Forelimb muscle (tissue), 1 donor: ENCODE measurements at regions not wholly inside any gene's neighbourhood (a gene's known extent, or its start where the extent isn't known, plus 50 kb on each side); places are given as distances from the start of the nearest gene placed in this dataset.
"Not testable (repeated sequence)": the region's sequence is repeated elsewhere in the genome, so short reads cannot be mapped to it uniquely, and the experiment has no call there.

Experiments
- DNase-seq: peaks from one replicate; pipeline ENCODE4 v3.0.0-alpha.2; 2013; ENCODE audit warnings: low read depth

DNA sequence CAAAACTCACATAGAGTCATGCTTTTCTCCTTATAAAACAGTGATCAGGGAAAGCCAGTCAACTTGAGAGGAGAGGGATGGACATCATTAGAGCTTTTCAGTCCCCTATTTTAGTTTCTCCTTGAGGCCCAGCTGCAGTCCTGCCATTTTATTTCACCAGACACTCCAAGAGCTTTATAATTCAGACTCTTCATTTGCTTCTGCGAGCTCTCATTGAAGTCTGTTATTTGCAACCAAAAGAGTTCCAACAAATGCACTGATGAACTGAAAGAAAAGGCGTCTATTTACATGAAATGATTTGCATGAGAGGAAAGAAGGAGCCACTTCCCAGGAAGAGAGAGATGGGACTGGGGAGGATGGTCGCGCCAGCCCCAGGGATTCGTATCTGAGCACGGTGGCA lies 86.8 kb downstream of the NDUFA12 start:
- no peak for DNase-seq

DNA sequence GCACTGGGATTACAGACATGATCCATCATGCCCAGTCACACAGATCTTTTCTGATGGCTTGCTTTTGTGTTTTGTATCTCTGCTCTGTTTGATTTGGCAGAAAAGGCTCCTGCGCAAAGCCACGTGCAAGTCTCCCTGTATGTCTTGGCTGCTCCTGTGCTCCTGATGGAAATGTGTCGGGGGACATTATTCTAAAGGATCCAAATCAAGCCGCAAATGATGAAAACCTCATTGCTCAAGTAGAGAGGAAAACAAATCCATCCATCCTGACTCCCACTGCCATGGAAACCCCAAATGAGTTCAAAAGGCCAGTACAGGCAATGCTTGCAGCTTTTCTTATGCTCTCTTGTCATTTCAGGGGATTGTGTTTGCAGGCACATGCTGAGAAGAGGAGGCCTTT lies 93.8 kb downstream of the NDUFA12 start:
- peak; percentile 16 for DNase-seq

DNA sequence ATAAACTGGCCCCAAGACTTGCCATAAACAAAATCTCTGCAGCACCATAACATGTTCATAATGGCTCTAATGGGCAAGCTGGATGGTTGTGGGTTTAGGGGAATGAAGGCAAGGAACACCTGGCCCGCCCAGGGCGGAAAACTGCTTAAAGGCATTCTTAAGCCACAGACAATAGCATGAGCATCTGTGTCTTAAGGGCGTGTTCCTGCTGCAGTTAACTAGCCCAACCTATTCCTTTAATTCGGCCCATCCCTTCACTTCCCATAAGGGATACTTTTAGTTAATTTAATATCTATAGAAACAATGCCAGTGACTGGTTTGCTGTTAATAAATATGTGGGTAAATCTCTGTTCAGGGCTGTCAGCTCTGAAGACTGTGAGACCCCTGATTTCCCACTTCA lies 97.7 kb downstream of the NDUFA12 start:
- DNase-seq: not testable (repeated sequence)

DNA sequence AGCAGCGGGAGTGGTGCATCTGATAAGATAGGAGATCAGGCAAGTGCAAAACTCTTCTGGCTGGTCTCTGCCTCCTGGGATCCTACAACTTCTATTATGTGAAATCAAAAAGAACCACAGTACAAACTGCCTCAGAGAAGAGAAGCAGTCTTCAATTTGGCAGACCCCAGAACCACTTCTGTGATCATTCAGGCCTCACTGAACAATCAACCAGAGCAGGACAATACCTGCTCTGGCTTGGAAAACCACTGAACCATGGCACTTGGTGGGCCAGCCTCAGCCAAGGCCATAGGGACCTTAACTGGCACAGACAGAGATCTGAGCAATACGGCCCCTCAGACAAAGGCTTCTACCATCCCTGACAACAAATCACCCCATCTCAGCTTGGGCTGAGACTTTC lies 103.0 kb downstream of the NDUFA12 start:
- no peak for DNase-seq

DNA sequence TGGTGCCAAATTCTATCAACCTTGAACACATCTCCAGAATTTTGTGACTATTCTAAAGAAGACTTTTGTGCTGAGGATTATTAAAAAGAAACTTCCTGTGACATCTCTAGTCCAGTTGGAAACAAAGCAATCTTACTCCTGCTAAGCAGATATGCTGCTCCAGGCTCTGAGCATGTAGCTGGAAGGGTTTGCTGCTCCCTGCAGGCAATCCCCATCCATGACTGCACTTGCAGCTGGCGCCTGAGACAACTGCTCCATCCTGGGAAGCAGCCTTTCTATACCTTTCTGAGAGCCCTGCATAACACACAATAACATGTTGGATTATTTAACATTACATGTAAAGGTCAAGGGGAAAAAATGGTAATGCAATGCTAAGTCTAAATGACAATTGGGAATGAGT lies 105.1 kb downstream of the NDUFA12 start:
- no peak for DNase-seq

DNA sequence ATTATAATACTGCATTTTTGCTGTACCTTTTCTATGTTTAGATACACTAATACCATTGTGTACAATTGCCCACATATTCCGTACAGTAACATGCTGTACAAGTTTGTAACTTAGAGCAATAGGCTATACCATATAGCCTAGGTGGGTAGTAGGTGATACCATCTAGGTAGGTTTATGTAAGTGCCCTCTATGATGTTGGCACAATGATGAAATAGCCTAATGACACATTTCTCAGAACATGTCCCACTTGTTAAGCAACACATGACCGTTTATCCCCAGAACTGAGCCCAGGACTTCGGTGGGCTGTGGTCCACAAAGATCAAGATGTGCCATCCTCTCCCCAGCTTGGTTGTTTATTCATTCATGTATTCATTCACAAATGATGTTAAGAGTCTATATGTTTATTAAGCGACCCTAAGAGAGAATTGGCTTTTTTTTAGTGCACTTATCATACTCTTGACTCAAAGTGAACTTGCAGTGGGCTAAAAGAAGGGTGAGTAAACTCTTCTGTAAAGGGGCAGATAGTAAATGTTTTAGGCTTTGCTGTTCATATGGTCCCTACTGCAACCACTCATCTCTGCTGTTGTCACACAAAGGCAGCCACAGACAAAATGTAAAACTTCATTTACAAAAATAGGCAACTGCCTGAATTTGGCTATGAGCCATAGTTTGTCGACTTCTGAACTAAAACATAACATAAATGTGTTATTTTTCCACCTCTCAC lies 110.8 kb downstream of the NDUFA12 start:
- no peak for DNase-seq

DNA sequence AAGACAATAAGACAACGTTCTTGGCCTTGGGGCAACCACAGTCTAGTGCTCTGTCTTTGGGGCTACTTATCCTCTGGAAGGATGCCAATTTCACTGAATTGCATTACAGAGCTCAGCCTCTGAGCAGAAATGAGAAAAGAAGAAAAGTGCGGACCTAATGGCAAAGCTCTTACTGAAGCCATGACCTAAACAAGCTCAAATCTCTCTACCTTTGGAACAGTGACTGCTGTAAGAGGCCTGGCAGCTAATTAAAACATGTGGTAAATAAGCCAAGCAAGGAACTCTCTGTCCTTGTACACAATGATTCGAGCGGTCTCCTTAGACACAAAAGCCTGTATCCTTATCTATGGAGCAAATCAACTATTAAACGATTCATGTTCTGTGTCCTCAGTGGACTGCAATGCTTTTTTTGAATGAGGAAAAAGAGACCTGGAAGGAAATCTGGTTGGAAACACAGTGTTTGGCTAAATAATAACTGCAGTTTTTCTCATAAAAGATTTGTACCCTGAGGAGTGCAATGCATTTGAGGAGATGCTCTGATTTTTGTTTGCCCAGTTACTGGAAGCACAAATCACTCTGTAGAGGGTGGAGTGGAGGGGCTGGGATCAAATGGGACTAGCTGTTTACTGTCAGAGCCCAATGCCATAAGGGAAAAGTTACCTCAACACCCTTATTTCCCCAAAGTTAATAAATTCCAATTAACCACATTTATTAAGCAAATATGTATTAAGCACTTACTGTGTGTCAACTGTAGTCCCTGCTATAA lies 113.9 kb downstream of the NDUFA12 start:
- DNase-seq: no peak

DNA sequence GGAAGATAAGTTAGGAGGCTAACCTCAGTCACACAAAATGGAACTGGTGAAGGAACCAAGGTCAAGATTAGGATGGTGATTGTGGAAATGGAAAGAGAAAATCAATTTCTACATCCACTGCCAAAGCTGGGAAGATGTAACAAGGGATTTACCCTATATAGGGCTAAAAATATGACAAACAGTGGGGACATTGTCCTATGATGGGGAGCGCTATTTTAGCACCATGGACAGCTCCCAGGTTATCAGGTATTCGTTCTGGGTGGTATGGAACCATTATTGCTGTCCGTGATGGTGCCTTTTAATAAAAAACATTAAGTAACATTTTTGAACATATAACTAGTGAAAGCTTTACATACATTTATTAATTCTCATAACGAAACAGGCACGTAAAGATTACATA lies 124.0 kb downstream of the NDUFA12 start:
- DNase-seq: no peak

DNA sequence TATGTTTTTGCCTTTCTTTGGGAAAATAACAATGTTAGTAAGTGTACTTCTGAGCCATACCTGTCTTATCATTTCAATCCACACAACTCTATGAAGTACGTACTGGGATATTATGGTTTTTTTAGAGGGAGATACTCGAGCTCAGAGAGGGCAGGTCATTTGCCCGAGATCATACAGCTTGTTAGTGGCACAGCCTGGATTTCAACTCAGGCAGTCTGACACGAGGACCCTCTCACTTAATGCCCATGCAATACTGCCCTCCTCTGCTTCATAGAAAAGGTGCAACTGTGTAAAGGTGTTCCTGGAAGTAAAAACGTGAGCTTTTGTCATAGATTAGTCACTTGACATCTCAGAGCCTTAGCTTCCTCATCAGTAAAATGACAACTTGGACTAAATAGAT lies 128.0 kb downstream of the NDUFA12 start:
- DNase-seq: no peak

DNA sequence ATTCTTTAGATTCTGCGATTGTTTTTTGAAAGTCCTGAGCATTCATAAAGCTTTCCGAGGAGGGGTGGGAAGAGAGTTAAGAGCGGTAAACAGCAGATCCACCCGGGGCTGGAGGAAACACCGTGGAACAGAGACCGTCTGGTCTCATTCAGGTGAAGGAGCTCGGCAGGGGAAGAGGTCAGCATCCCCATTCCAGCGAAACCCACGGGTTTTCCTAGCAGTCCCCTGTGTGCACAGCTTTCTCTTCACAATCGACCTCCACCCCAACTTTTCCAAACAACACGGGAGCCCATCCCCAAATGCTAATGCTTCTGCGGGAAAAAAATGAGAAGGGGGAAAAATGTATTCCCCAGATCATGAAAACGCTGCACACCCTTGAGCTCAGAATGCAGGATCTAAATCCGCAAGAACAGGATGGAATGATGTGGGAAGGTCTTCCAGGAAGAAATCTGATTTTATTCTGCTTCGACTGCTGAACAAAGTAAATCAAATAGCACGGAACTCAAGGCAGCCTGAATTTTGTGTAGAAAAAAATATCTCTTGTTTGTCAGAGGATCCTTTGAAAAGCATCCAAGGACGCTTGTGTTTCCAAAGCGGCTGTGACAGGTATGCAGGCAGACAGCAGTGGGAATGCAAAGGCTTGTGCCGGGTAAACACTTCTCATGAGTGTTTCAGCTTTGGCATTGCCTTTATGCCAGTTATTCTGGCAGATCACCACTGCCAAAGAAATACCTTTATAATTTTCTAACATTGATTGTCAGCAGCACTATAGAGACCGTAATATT lies 128.8 kb downstream of the NDUFA12 start:
- DNase-seq: no peak

DNA sequence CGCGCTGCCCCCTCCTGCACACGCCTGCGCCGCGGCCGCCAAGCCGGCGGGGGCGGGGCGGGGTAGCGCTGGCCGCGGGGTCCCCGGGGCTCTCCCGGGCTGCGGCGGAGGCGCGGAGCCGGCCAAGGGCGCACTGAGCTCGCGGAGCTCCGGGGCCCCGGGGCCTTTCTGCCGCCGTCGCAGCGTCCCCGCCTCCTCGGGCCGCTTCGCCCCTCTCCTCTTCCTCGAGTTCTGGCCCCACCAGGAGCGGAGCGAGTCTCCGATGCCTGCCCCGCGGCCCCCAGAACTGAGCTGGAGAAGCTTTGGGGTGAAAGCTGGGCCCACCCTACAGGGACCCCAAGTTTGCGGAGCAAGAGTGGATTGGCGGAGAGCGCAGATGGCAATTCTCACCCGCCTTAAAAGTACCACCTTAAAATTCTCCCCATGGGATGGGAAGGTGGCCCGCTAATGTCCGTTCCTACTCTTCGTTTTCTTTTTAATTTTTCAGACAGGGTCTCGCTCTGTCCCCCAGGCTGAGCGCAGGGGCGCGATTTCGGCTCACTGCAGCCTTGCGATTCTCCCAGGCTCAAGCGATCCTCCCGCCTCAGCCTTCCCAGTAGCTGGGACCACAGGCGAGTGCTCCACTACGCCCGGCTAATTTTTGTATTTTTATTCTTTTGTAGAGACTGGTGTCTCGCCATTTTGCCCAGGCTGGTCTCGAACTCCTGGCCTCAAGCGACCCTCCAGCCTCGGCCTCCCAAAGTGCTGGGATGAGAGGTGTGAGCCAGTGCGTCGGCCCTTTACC lies 129.6 kb downstream of the NDUFA12 start:
- no peak for DNase-seq

DNA sequence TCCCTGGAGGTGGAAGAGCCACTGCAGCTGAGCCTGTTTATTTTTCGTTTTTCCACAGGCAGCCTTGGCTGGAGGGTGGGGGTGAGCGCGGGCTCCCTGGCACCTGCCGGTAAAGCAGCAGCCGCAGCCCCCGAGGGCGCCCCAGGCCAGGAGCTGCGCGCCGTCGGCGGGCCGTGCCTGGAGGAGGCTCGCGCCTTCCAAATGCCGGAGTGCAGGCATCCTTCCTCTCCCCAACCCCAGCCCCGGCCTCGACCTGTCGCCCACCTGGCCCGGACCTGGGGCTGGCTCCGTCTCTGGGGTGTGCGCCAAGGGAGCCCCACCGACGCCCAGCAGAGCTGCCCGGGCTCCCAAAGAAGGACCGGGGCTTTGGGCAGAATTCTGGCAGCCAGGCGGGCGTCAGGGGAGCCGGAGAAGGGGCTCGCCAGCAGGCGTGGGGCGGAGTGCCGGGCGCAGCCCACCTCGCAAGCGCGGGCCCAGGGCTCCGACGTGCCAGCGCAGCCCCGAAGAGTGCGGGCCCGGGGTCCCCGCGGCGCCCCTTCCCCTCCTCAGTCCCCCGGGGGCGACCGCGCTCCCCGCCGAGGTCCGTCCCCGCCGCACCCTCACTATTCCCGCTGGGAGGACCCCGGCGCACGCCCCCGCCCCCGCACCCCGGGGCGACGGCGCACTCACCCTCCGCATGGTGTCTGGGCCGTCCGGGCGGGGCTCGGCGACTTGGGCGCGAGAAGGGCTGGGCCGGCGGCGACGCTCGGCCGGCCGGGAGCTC lies 130.3 kb downstream of the NDUFA12 start:
- DNase-seq: no peak

DNA sequence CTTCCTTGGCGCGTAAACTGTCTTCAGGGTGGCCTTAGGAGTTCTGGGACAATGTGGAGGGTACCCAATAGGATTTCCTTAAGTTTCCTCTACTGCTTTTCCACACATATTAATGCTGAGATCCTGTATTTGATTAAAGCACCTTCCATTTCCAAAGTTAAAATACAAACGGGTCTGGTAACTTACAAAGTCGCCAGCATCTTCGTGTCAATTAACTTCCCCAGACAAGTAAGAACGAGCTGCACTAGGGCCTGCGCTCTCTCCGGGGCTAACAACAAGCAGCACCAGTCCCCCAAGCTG lies 130.9 kb downstream of the NDUFA12 start:
- DNase-seq: no peak

DNA sequence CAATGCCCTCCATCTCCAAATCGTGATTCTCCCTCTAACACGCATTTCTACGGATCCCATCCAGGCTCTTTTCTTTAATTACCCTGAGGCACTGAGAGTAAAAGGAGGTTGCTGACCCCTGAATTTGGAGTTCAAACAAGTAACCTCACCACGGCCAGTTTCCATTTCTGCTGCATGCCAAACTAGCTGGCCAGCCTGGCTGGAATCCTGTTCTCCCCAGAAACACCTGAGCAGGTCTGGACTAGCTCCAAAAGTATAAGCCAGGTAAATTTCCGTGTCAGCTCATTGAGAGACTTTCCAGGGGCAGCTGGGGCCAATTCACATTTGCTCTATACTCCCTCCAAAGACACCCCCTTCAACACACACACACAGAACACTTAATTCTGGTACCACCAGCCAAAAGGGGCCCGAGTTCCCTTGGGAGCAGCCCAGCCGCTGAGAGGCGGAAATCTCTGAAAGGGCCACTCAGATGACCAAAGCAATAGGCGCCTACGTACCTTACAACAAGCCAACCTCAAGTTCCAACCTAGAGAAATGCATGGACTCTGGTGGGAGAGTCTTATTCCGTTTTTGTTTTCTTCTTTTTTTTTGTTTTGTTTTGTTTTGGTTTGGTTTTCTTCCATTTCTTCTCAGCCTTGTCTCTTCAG lies 131.4 kb downstream of the NDUFA12 start:
- no peak for DNase-seq

DNA sequence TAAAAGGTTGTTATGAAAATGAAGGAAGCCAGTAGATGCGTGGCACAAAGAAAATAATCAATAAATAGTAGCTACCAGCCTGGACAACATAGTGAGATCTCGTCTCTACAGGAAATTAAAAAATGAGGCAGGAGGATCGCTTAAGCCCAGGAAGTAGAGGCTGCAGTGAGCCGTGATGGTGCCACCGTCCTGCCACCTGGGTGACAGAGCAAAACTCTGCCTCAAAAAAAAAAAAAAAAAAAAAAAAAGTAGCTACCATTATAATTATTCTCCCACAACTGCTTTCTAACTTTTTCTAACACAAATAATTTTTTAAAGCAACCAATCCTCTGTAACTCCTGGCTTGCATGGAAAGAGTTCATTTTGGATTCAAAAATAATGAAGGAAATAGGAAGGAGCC lies 133.0 kb downstream of the NDUFA12 start:
- DNase-seq: no peak

DNA sequence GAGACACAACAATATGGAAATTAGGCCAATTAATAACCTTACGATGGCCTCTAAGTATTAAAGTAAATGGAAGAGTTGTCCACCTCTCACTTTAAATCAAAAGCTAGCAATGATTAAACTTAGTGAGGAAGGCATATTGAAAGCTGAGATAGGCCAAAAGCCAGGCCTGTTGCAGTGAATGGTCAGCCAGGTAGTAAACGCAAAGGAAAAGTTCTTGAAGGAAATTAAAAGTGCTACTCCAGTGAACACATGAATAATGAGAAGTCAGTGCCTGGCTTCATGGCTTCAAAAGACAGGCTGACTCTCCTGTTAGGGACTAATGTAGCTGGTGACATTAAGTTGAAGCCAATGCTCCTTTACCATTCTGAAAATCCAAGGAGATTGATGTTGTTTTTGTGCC lies 135.3 kb downstream of the NDUFA12 start:
- DNase-seq: no peak

DNA sequence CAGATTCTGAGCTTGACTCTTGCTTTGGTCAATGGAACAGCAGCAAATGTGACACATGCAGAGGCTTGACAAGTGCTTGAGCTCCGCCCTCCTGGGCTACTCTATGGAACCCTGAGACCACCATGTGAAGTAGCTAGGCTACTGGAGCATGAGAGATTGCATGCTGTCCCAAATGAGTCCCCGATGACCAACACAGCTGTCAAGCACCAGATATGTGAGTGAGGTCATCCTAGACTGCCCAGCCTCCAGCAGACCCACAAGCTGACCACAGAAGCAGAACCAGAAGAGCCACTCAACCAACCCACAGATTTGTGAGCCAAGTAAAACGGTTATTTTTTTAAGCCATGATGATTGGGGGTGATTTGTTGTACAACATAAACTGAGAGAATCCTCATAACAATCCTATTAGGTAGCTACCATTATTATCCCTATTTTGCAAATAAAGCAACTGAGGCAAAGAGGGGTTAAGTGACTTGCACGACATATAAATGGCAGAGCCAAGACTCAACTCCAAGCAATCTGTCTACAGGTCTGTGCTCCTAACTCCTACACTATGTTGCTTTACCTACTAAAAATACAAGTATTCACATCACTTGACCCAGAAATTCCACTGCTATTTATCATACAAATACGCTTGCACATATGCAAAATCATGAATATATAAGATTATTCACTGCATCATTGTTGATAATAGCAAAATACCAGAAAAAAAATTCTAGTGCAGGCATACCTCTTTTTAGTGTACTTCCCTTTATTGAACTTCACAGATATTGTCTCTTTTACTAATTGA lies 136.2 kb downstream of the NDUFA12 start:
- DNase-seq: no peak

DNA sequence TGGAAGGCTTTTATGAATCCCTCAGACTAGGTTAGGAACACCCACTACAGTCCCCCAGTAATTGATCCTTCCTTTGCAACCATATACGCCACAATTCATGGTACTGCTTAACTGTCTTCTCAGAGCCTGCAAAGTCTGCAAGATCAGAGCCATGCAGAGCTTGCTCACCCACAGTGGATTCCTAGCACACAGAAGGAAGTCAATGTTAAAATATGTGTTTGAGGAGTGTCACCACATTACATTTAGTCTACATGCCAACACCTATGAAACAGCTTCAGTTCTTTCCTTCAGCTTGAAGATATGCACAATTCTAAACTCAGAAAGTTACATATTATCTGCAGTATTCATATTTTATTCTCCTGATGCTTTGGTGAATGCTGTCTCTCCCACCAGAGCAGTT lies 138.5 kb downstream of the NDUFA12 start:
- no peak for DNase-seq

DNA sequence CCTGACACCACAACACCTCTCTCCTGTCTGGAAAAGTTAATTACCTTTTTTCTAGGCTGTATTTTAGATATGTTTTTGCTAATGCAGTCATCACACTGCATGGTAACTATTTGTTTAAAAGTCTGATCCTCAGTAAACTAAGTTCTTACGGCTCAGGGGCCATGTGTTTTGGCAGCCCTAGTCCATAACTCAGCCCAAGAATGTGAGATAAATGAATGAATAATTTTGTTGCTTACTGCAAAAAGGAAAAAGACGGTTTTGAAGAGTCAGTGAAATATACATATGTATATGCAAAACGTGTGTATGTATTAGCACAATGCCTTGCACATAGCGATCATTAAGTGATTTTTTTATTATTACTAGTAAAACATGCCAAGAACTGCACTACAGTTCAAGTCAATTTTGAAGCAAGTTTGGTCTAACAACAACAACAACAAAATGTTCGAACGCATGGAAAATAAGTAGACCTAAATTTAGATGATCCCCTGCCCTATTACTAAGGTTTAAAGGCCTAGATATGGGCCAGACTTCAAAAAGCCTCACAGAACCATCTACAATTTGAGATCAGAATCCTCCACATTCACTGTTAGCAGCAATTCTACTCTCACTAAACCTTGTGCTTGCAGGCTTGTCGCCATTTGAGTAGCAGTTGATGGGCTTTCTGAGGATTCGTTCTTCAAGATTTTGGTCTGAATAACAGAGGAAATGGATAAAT lies 140.0 kb downstream of the NDUFA12 start:
- DNase-seq: no peak
